ENCODE measurements at regions not wholly inside any gene's neighbourhood (a gene's known extent, or its start where the extent isn't known, plus 50 kb on each side); places are given as distances from the start of the nearest gene placed in this dataset.

DNA sequence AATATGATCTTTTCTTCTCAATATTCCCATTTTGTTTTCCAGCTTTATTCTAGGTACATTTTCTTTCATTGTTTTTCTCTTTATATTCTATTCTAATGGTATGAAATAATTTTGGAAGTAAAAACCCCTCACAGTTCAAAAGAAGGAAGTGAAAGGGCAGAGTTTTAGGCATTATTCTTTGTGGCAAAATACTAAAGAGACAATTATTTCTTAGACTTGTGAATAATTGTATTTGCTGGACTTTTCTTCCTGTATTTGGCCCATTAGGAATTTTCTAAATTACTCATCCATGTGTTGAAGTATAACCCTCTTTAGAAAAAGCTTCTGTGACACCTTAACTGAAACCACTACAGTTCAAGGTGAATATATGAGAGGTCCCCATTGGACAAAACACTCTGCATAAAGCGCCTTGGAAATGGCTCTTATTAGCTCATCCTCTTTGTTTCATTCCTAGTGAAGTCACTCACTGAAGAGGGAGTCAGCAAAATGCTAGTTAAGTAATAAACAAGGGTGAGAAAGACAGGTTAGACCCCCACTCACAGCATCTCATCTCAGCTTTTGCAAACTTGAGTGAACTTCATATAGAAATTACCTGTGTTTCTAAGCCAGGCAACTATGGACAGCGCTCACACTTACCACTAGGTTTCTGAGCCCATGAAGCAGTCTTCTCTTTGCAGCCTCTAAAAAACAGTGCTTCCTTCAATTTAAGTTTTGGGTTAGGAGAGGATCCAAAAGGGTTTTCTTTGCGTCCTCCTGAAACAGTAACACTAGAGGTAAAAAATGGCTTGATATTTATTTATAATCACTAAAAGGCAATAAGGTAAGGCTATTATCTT lies 327.5 kb downstream of the ARPP21 start:
- H3K27me3 ChIP-seq (ENCODE audit: control insufficient read depth in 3 of 3, insufficient read depth in 3 of 3, low read length in 2 of 3): no peaks in the 10 kb centered on the region
- DNase-seq: no peak
- H3K9me3 ChIP-seq (ENCODE audit: control insufficient read depth in 4 of 4, insufficient read depth in 3 of 4, low read length in 3 of 4): no peaks in the 10 kb centered on the region
- no peak overlapping the region for H3K4me3 ChIP-seq
- no peak overlapping the region for H3K9ac ChIP-seq (ENCODE audit: insufficient read depth in 1 of 2, low read length in 2 of 2)
- ATAC-seq (ENCODE audit: insufficient read depth, low FRiP score): no peak
- WGBS, 2 donors: 92 to 94% methylated on average over 3 of the region's 3 CpGs
- no peaks in the 10 kb centered on the region for H3K36me3 ChIP-seq (ENCODE audit: control insufficient read depth in 4 of 4, insufficient read depth in 4 of 4, low read length in 4 of 4)
- H3K27ac ChIP-seq (ENCODE audit: low read depth in 1 of 2, low read length in 1 of 2): no peak overlapping the region
- TF ChIP-seq, protein P1, sequence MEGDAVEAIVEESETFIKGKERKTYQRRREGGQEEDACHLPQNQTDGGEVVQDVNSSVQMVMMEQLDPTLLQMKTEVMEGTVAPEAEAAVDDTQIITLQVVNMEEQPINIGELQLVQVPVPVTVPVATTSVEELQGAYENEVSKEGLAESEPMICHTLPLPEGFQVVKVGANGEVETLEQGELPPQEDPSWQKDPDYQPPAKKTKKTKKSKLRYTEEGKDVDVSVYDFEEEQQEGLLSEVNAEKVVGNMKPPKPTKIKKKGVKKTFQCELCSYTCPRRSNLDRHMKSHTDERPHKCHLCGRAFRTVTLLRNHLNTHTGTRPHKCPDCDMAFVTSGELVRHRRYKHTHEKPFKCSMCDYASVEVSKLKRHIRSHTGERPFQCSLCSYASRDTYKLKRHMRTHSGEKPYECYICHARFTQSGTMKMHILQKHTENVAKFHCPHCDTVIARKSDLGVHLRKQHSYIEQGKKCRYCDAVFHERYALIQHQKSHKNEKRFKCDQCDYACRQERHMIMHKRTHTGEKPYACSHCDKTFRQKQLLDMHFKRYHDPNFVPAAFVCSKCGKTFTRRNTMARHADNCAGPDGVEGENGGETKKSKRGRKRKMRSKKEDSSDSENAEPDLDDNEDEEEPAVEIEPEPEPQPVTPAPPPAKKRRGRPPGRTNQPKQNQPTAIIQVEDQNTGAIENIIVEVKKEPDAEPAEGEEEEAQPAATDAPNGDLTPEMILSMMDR (IDR thresholded peaks at IDR 0.05; ENCODE audit: control extremely low read depth, extremely low read depth): no peak
- H3K4me1 ChIP-seq (ENCODE audit: control insufficient read depth in 5 of 5, insufficient read depth in 5 of 5, low read length in 5 of 5): no peaks in the 10 kb centered on the region

DNA sequence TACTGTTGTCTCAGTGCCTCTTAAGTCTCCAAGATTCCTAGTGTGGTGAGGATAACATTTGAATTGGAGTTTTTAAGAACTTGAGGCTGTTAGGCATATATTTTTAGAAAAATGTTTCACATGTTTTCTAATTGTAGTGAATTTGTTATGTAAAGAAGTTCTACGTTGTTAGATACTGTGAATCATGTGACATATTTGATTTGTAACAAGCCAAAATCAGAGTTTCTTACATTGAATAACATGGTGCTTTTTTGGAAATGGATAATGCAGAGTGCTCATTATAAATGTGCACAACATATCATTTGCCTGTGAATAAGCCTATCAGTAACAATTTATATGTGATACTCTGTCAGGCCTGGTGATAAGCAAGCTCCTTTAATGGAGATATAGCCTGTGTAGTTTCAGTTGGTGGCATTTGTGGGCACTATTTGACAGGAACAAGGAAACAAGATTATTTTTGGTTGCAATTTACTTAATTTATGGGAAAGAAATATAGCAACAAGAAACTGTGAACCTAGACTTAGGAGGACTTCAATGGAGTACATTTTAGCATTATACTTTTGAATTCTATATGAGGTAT lies 328.8 kb downstream of the ARPP21 start:
- ATAC-seq (ENCODE audit: insufficient read depth, low FRiP score) (no peak), DNase-seq (no peak)
- Histone ChIP-seq H3K9me3 (ENCODE audit: control insufficient read depth in 4 of 4, insufficient read depth in 3 of 4, low read length in 3 of 4) (no peaks in the 10 kb centered on the region), H3K27me3 (ENCODE audit: control insufficient read depth in 3 of 3, insufficient read depth in 3 of 3, low read length in 2 of 3) (no peaks in the 10 kb centered on the region), H3K4me3 (no peak overlapping the region), H3K4me1 (ENCODE audit: control insufficient read depth in 5 of 5, insufficient read depth in 5 of 5, low read length in 5 of 5) (no peaks in the 10 kb centered on the region), H3K27ac (ENCODE audit: low read depth in 1 of 2, low read length in 1 of 2) (no peak overlapping the region), H3K9ac (ENCODE audit: insufficient read depth in 1 of 2, low read length in 2 of 2) (no peak overlapping the region), H3K36me3 (ENCODE audit: control insufficient read depth in 4 of 4, insufficient read depth in 4 of 4, low read length in 4 of 4) (no peaks in the 10 kb centered on the region)
- TF ChIP-seq, protein P1 (IDR thresholded peaks at IDR 0.05; ENCODE audit: control extremely low read depth, extremely low read depth): no peak
- 45 to 51% methylated on average over 1 of the region's 1 CpG for WGBS, 2 donors

DNA sequence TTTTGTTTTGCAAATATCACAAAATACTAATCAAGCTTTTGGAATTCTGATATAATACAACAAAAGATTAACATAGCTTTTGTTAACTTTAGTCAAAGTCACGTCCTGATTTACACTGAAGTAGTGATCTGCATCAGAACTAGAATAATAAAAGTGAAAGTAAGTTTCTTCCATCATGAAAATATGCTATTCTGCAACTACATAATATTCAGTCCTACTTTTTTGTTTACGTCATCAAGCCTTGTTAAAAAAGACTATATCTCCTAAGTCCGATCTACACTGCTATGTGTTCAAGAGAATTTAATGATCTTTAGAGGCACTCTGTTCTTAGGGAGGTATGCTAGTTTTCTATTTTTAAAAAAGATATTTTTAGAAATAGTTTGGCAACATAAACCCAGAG lies 330.1 kb downstream of the ARPP21 start:
- ATAC-seq (ENCODE audit: insufficient read depth, low FRiP score) (no peak), DNase-seq (peak in 2 of 3 donors; percentile 26 to 32)
- no peaks in the 10 kb centered on the region for H3K36me3 ChIP-seq (ENCODE audit: control insufficient read depth in 4 of 4, insufficient read depth in 4 of 4, low read length in 4 of 4)
- WGBS, 2 donors: 23 to 26% methylated on average over 3 of the region's 3 CpGs
- H3K27ac ChIP-seq (ENCODE audit: low read depth in 1 of 2, low read length in 1 of 2): no peak overlapping the region
- no peaks in the 10 kb centered on the region for H3K27me3 ChIP-seq (ENCODE audit: control insufficient read depth in 3 of 3, insufficient read depth in 3 of 3, low read length in 2 of 3)
- TF ChIP-seq, protein P1 (IDR thresholded peaks at IDR 0.05; ENCODE audit: control extremely low read depth, extremely low read depth): no peak
- peaks cover 0 to under 1% (median 0%) of the 10 kb centered on the region in 4 donors for H3K9me3 ChIP-seq (ENCODE audit: control insufficient read depth in 4 of 4, insufficient read depth in 3 of 4, low read length in 3 of 4)
- no peak overlapping the region for H3K9ac ChIP-seq (ENCODE audit: insufficient read depth in 1 of 2, low read length in 2 of 2)
- H3K4me3 ChIP-seq: no peak overlapping the region
- no peaks in the 10 kb centered on the region for H3K4me1 ChIP-seq (ENCODE audit: control insufficient read depth in 5 of 5, insufficient read depth in 5 of 5, low read length in 5 of 5)

Measured in lung (tissue), 11 donors.